ENCODE measurements at regions not wholly inside any gene's neighbourhood (a gene's known extent, or its start where the extent isn't known, plus 50 kb on each side); places are given as distances from the start of the nearest gene placed in this dataset.

DNA sequence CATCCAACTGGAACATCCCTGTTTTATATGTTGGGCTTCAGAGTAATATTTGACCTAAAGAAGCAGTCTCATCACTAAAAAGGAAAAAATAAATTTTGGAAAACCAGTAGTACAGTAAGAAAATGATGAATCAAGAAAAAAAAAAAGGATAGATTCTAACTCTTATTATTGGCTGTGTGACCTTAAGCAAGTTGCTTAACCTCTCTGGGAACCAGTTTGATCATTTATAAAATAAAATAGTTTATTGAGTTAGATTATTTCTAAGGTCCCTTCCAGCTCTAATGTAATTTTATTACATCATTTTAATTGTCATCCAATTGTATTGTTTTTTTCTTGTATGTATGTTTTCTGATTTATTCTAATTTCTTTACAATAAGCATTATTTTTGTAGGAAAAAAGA is 127.0 kb downstream of the PRELID2 start:
- no peak for ATAC-seq

GRCh38 chr5:145704724-145705123 is 130.4 kb downstream of the PRELID2 start:
- no peak for ATAC-seq

DNA sequence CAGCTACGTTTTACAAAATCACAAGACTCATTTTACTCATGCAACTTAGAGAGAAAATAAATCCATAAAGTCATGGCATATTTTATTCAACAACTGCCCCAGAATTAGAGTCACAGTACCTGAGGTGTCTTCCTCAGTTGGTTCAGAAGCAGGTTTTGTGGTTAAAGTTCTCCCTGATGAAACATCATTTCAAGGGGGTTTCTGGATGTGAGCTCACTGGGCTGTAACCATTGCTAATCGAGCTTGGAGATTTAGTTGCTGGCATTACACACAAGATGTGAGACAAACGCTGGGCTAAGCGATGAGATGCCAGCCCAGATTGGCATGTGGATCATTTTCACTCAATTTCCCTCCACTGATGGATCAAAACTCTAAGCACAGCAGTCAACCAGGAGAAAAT is 131.3 kb downstream of the PRELID2 start:
- no peak for ATAC-seq

GRCh38 chr5:145701404-145701803 is 133.7 kb downstream of the PRELID2 start:
- ATAC-seq, result no peak

DNA sequence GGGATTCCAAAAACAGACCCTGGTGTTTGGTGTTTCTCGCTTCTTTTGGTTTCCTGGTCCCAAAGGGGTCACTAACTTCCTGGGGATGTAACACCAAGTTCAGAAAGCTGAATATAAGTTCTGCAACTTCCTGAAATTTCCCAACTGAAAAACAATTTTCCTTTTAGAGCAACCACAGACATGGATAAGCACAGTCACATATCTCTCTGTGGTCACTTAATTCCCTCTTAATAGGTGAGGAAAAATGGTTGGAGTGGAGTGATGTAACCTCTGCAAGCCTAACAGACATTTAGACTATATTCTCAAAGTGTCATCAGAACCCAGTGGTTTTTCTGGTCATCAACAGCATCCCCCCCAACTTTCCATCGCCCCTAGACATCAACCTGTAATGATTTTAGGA is 135.3 kb downstream of the PRELID2 start:
- ATAC-seq, result no peak

DNA sequence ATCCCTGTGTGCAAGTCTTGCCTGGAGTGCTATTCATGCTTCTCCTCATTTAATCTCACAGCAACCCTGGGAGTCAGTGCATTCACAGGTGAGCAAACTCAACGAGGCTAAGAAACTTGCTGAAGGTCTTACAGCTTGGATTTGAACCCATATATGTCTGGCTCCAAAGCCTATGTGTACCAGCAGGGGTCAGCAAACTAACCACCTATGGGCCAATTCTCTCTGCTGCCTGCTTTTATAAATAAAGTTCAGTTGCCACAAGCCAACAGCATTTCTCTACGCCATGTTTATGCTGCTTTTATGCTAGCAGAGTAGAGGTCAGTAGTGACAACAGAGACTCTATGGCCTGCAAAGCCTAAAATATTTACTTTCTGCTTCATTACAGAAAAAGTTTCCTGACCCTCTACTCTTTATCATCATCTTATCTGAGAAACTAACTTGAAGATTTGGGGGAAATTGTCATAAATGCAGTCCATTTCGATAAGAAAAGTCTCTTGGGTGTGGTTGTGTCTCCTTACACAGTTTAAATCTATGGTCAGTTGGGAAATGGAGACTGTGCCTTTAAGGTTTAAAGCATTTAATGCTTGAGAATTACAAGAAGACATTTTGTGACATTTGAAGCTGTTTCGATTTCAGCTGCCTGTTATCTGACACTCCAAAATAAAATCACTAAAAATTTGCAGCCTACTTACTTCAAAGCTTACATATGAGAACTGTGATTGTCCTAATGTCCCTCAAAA is 137.7 kb downstream of the PRELID2 start:
- no peak for ATAC-seq

DNA sequence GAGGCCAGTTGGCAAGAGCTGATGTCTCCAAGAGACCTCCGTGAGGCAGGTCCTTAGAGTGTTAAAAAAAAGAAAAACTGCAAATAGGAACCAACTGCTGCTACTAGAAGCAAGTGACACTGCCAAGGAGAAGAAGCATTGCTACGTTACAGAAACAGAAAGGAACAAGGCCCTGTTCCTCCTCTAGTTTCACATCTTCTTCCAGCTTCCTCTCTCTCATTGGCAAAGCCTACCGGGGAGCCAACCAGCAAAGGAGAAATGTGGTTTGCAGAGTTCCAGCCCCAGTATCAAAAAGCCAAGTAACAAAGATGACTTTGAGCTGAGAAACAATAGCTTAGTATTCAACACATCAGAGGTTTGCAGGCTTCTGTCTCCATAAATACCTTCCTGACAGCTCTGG is 145.9 kb downstream of the PRELID2 start:
- ATAC-seq, result no peak

- ATAC-seq, result no peak
Observed at GRCh38 chr5:145687943-145688342, 147.2 kb downstream of the PRELID2 start.

- ATAC-seq, result no peak
Observed at GRCh38 chr5:145685417-145685816, 149.7 kb downstream of the PRELID2 start.

DNA sequence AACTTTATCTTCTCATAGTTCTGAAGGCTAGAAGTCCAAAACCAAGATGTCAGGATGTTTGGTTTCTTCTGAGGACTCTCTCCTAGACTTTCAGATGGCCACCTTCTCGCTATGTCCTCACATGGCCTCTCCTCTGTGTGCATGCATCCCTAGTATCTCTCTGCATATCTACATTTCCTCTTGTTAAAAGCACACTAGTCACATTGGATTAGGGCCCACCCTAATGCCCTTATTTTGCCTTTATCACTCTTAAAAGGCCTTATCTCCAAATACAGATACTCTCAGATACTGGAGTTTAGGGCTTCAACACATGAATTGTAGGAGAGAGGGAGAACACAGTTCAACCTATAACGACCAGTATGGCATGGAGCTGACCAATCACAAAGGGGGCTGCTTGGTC is 151.7 kb downstream of the PRELID2 start:
- ATAC-seq, result no peak

GRCh38 chr5:145682197-145682899 is 152.8 kb downstream of the PRELID2 start:
- ATAC-seq, result no peak

DNA sequence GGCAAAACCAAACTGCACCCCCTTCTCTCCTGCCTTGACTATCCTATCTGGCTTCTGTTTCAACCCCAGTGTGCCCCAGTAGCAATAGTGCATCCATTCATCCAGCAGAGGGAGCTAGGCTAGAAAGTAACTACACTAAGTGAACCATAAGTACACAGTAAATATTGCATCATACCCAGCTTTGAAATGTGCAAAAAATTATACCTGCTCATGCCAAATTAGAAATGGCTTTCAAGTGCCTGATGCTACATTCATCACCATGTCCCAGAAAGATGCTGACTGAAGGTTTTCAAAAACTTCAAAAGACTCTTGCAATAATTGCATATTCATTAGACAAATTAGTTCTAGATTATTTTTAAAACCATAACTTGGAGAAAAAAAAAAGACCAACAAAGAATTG is 153.5 kb downstream of the PRELID2 start:
- peak; percentile 57 to 79 for ATAC-seq

DNA sequence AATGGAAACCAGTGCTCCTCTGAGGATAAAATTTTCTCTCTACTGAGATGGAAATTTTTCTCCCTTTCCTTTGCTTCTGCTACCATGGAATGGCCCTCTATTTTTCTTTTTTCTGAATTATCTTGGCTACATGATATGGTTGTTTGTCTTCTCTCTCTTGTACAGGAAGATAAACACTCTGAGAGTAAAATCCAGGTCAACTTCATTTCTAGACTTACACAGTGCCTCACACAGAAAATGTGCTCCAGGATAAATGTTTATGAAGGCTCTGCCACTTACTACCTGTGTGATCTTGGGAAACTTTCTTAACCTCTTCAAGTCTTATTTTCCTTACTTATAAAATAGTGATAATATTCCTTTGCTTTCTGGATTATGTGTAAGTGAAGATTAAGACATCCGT is 153.9 kb downstream of the PRELID2 start:
- ATAC-seq, result no peak

GRCh38 chr5:145680767-145681166 is 154.4 kb downstream of the PRELID2 start:
- no peak for ATAC-seq

- no peak for ATAC-seq
Observed at GRCh38 chr5:145680169-145680568, 155.0 kb downstream of the PRELID2 start.

GRCh38 chr5:145678255-145678654 is 156.9 kb downstream of the PRELID2 start:
- no peak for ATAC-seq

DNA sequence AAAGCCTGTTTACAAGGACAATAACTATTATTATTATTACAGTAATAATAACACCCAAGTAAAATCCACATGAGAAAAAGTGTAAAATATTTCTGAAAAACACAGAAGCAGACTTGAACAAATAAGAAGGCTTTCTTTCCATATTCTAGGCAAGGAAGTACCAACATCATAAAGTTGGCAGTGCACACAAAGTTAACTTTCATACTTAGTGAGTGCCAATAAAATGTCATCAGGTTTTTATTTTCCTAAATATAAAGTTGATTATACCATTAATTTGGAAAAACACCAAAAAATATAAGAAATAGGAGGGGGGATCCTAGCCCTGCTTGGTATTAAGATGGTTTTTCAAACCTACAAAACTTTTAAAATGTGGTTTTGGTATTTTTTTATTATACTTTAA is 161.4 kb downstream of the PRELID2 start:
- ATAC-seq, result no peak

DNA sequence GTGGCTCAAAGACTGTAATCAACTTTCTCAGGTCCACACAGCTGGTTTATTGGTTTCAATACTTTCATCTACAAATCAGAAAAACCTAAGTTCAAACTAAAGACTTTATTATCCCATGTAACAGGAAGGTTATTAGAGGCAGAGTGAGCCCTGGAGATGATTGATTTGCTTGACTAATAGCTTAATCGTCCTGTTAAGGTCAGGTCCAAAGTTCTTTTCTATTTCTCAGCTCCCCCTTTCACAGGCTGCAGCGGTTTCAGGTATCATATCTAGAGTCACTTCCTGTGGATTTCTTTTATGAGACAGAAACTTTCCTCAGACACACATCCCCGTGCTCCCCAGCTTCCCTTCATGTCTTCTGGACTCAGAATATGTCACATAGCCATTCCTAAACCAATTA is 166.4 kb downstream of the PRELID2 start:
- ATAC-seq, result no peak

DNA sequence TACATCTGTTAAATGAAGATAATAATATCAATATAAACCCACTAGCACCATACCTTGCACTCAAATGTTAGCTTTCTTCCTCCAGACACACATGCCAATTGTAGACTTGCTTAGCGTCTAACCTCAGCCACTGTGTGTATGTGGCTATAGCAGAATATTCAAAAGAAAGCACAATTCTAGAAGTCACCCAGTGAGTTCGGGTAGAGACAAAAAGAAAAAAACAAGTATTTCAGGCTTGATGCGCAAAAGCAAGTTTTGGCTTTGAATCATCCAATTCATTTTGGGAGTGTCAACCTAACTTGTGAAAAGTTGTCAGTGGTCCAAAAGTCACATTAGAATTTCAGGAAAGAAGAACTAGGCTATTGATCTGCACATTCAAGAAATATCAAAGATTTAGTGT is 167.4 kb downstream of the PRELID2 start:
- no peak for ATAC-seq

GRCh38 chr5:145666591-145666990 is 168.6 kb downstream of the PRELID2 start:
- ATAC-seq, result no peak

GRCh38 chr5:145661737-145662485 is 173.2 kb downstream of the PRELID2 start:
- ATAC-seq, result no peak

DNA sequence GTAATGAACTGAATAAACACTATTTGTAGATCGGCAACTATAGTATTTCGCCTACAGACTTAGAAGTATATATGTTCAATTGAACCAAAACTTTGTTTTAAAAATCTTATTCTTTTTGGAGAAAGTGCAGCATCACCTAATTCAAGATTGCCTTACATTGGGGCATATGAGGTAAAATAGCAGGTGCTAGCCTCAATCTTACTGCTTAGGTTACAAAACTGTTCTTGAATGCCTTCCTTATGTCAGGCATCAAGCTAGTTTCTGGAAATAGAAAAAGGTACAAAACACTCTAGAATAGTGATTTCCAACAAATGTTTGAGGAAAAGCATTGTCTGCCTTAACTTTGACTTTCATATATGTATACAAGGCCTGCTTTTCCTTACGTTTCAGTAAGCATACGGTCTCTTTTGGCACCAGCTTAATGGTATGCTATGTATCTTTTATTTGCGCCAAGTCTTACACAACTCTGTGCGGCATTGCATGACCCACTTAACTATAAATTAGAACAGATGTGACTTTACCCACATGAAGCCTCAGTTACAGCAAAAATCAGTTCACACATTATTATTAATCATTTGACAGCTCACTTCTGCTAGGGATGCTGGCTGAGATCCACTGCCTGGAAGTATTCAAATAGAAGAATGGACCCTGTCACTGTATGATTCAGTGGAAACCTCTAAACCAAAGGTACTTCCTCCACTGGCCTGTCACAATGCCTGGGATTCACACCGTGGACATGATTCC is 174.1 kb downstream of the PRELID2 start:
- ATAC-seq, result no peak

GRCh38 chr5:145658435-145658834 is 176.7 kb downstream of the PRELID2 start:
- no peak for ATAC-seq
